SU-DHL-6 (cell line): ENCODE measurements at regions not wholly inside any gene's neighbourhood (a gene's known extent, or its start where the extent isn't known, plus 50 kb on each side); places are given as distances from the start of the nearest gene placed in this dataset.
"Not testable (repeated sequence)": the region's sequence is repeated elsewhere in the genome, so short reads cannot be mapped to it uniquely, and the experiment has no call there.

Source experiments
- CTCF ChIP-seq: fragments of 200-600 bp; sonication (generic); IDR thresholded peaks from one replicate; pipeline ENCODE4 v1.5.1; 2017; ENCODE audit warnings: antibody characterized with exemption, mild to moderate bottlenecking, low read length, moderate library complexity; ENCODE audit not compliant: insufficient read depth, poor library complexity, severe bottlenecking
- EZH2phosphoT487 ChIP-seq: fragments of 200-600 bp; sonication (generic), shearing (Covaris generic); conservative IDR thresholded peaks from 2 replicates; pipeline ENCODE4 v1.6.1; 2018; ENCODE audit warnings: mild to moderate bottlenecking, antibody characterized with exemption, low read length, moderate library complexity, mixed read lengths

- not testable (repeated sequence) for TF ChIP-seq EZH2phosphoT487, CTCF
Measured at GRCh38 chr2:182609005-182609404, 107.1 kb upstream of the DNAJC10 start.
